ENCODE measurements at regions not wholly inside any gene's neighbourhood (a gene's known extent, or its start where the extent isn't known, plus 50 kb on each side); places are given as distances from the start of the nearest gene placed in this dataset.

GRCh38 chr3:135779024-135779423 lies 186.5 kb upstream of the PPP2R3A start:
- no peak overlapping the region for H2AFZ ChIP-seq (ENCODE audit: low read depth, low read length)
- no peak for FAIRE-seq
- H4K20me1 ChIP-seq (replicated peaks; ENCODE audit: control insufficient read depth, insufficient read depth, low read length): no peaks in the 10 kb centered on the region
- no peaks in the 10 kb centered on the region for H3K9me1 ChIP-seq (ENCODE audit: control insufficient read depth, insufficient read depth, low read length)
- no peaks in the 10 kb centered on the region for H3K9me3 ChIP-seq (replicated peaks; ENCODE audit: control insufficient read depth, insufficient read depth, low read depth, low read length)
- H3K27me3 ChIP-seq (ENCODE audit: control insufficient read depth in 2 of 2, insufficient read depth in 2 of 2, low read length in 2 of 2): no peaks in the 10 kb centered on the region
- no peaks in the 10 kb centered on the region for H3K79me2 ChIP-seq (ENCODE audit: control insufficient read depth, insufficient read depth, low read length)
- no TSS peak for BruUV-seq (replicated peaks)
- DNase-seq (ENCODE audit: extremely low read depth in 1 of 4, low spot score in 3 of 4): peak in 3 of 4 experiments; percentile 14 to 21 (median 21)
- no peak overlapping the region for H3K4me3 ChIP-seq
- intact Hi-C loops (cut with micrococcal nuclease) (no loop called here), in situ Hi-C loops (cut with MboI) (no loop called here)
- H3K36me3 ChIP-seq (ENCODE audit: control insufficient read depth, insufficient read depth, low read length): no peaks in the 10 kb centered on the region
- no peak for TF ChIP-seq HMG20B (CRISPR knock-in tag; IDR thresholded peaks at IDR 0.05)
- TF ChIP-seq ZNF79 (CRISPR knock-in tag; IDR thresholded peaks at IDR 0.05; ENCODE audit: low read depth): no peak
- peak; percentile 68 for TF ChIP-seq USF2 (CRISPR knock-in tag; IDR thresholded peaks at IDR 0.05)
- no peak for TF ChIP-seq ATF2 (CRISPR knock-in tag; IDR thresholded peaks at IDR 0.05)
- no peak for TF ChIP-seq EZH2 (IDR thresholded peaks at IDR 0.05; ENCODE audit: borderline replicate concordance, low read depth, low read length)
- TF ChIP-seq FIP1L1 (IDR thresholded peaks at IDR 0.05; ENCODE audit: low read depth, low read length, poor library complexity, severe bottlenecking): no peak
- TF ChIP-seq SUPT5H (IDR thresholded peaks at IDR 0.05): no peak
- TF ChIP-seq KAT7 (CRISPR knock-in tag; IDR thresholded peaks at IDR 0.05; ENCODE audit: borderline replicate concordance): no peak
- peak; percentile 52 for TF ChIP-seq NFYB (IDR thresholded peaks at IDR 0.05; ENCODE audit: extremely low read depth, insufficient read length)
- TF ChIP-seq FUS (optimal IDR thresholded peaks at IDR 0.05; ENCODE audit: low read depth, low read length): no peak
- peak; percentile 54; the same call in 1 of the 2 replicates for TF ChIP-seq RAD51 (IDR thresholded peaks at IDR 0.05; ENCODE audit: borderline replicate concordance, low read depth)
- TF ChIP-seq EP400 (IDR thresholded peaks at IDR 0.05): no peak
- ATAC-seq: peak; percentile 64
- ChIA-PET POLR2A (no interaction called here), CTCF (ENCODE audit: low intra/inter-chr PET ratio) (no interaction called here)
- WGBS (ENCODE audit: insufficient coverage, low coverage, missing lambda C conversion rate): 0% methylated on average over 1 of the region's 1 CpG
- H3K27ac ChIP-seq (ENCODE audit: extremely low read depth, low read depth, low read length): no peak overlapping the region
- no peaks in the 10 kb centered on the region for H3K4me1 ChIP-seq (replicated peaks in 1 of 2; ENCODE audit: control insufficient read depth in 2 of 2, insufficient read depth in 2 of 2, low read length in 2 of 2)
- no peak overlapping the region for H3K4me2 ChIP-seq (ENCODE audit: insufficient read depth, low read length)
- H3K9ac ChIP-seq (ENCODE audit: insufficient read depth in 1 of 2, low read depth in 2 of 2, low read length in 2 of 2): no peak overlapping the region

Data from K562 (cell line).